ENCODE measurements at regions not wholly inside any gene's neighbourhood (a gene's known extent, or its start where the extent isn't known, plus 50 kb on each side); places are given as distances from the start of the nearest gene placed in this dataset.

- Histone ChIP-seq H3K9me3 (no peaks in the 10 kb centered on the region), H3K27ac (no peak overlapping the region), H3K4me3 (no peak overlapping the region), H3K4me1 (no peaks in the 10 kb centered on the region), H3K27me3 (no peaks in the 10 kb centered on the region), H3K36me3 (no peaks in the 10 kb centered on the region)
- DNase-seq, result no peak
- TF ChIP-seq CTCF (IDR thresholded peaks at IDR 0.05) (no peak), POLR2A (IDR thresholded peaks at IDR 0.05) (no peak)
Measured at GRCh38 chrX:7412840-7413239, 264.9 kb upstream of the PUDP start.

GRCh38 chrX:7409866-7410265, 261.9 kb upstream of the PUDP start:
- Histone ChIP-seq H3K4me3 (no peak overlapping the region), H3K4me1 (no peaks in the 10 kb centered on the region), H3K9me3 (no peaks in the 10 kb centered on the region), H3K27me3 (no peaks in the 10 kb centered on the region), H3K27ac (no peak overlapping the region), H3K36me3 (no peaks in the 10 kb centered on the region)
- DNase-seq, result no peak
- TF ChIP-seq POLR2A (IDR thresholded peaks at IDR 0.05) (no peak), CTCF (IDR thresholded peaks at IDR 0.05) (no peak)

GRCh38 chrX:7399373-7399772, 251.4 kb upstream of the PUDP start:
- Histone ChIP-seq H3K27ac (no peak overlapping the region), H3K9me3 (no peaks in the 10 kb centered on the region), H3K4me1 (no peaks in the 10 kb centered on the region), H3K36me3 (no peaks in the 10 kb centered on the region), H3K27me3 (no peaks in the 10 kb centered on the region), H3K4me3 (no peak overlapping the region)
- TF ChIP-seq POLR2A (IDR thresholded peaks at IDR 0.05) (no peak), CTCF (IDR thresholded peaks at IDR 0.05) (no peak)
- no peak for DNase-seq

GRCh38 chrX:7390441-7390840, 242.5 kb upstream of the PUDP start:
- TF ChIP-seq CTCF (IDR thresholded peaks at IDR 0.05), result no peak
- no peak for TF ChIP-seq POLR2A (IDR thresholded peaks at IDR 0.05)
- H3K9me3 ChIP-seq, result no peaks in the 10 kb centered on the region
- no peaks in the 10 kb centered on the region for H3K27me3 ChIP-seq
- no peak overlapping the region for H3K4me3 ChIP-seq
- H3K27ac ChIP-seq, result no peak overlapping the region
- no peaks in the 10 kb centered on the region for H3K4me1 ChIP-seq
- DNase-seq, result no peak
- no peaks in the 10 kb centered on the region for H3K36me3 ChIP-seq

- Histone ChIP-seq H3K27ac (no peak overlapping the region), H3K36me3 (no peaks in the 10 kb centered on the region), H3K4me1 (no peaks in the 10 kb centered on the region), H3K4me3 (no peak overlapping the region), H3K27me3 (no peaks in the 10 kb centered on the region), H3K9me3 (no peaks in the 10 kb centered on the region)
- no peak for TF ChIP-seq POLR2A (IDR thresholded peaks at IDR 0.05)
- no peak for TF ChIP-seq CTCF (IDR thresholded peaks at IDR 0.05)
- DNase-seq, result no peak
Measured at GRCh38 chrX:7389576-7389975, 241.6 kb upstream of the PUDP start.

- Histone ChIP-seq H3K4me3 (no peak overlapping the region), H3K9me3 (no peaks in the 10 kb centered on the region), H3K36me3 (no peaks in the 10 kb centered on the region), H3K27ac (no peak overlapping the region), H3K4me1 (no peaks in the 10 kb centered on the region), H3K27me3 (no peaks in the 10 kb centered on the region)
- DNase-seq, result no peak
- no peak for TF ChIP-seq POLR2A (IDR thresholded peaks at IDR 0.05)
- no peak for TF ChIP-seq CTCF (IDR thresholded peaks at IDR 0.05)
Measured at GRCh38 chrX:7385131-7385530, 237.2 kb upstream of the PUDP start.
